Dendritic cell treated with granulocyte-macrophage colony-stimulating factor and Interleukin-4, amounts not matched to agents 40 ng/mL and 50 ng/mL, for 4 days (primary cell): ENCODE measurements at regions not wholly inside any gene's neighbourhood (a gene's known extent, or its start where the extent isn't known, plus 50 kb on each side); places are given as distances from the start of the nearest gene placed in this dataset.

Source experiments
- H3K27ac Mint-ChIP-seq: one replicate; pipeline ENCODE4 v1.8.0; 2022; ENCODE audit warnings: mild to moderate bottlenecking, mixed read lengths
- H3K27me3 Mint-ChIP-seq: one replicate; pipeline ENCODE4 v1.8.0; 2022; ENCODE audit warnings: mild to moderate bottlenecking, mixed read lengths
- H3K36me3 Mint-ChIP-seq: one replicate; pipeline ENCODE4 v1.8.0; 2022; ENCODE audit warnings: low read depth, mixed read lengths
- H3K4me1 Mint-ChIP-seq: one replicate; pipeline ENCODE4 v1.8.0; 2022; ENCODE audit warnings: low read depth, mixed read lengths
- H3K4me3 Mint-ChIP-seq: one replicate; pipeline ENCODE4 v1.8.0; 2022; ENCODE audit warnings: mild to moderate bottlenecking, moderate library complexity, mixed read lengths
- H3K9me3 Mint-ChIP-seq: one replicate; pipeline ENCODE4 v1.8.0; 2022; ENCODE audit warnings: mixed read lengths
- intact Hi-C: fragments of 100-400 bp; cut with micrococcal nuclease; formaldehyde crosslinking; loops from one replicate; pipeline ENCODE4 v1.15.0; 2022

- Mint-ChIP-seq H3K9me3 (peaks cover 18% of the 10 kb centered on the region), H3K27me3 (peaks cover 2% of the 10 kb centered on the region), H3K4me1 (peaks cover 16% of the 10 kb centered on the region), H3K4me3 (no peak overlapping the region), H3K36me3 (no peaks in the 10 kb centered on the region), H3K27ac (no peak overlapping the region)
- intact Hi-C loops: no loop called here
Observed at GRCh38 chr6:18564775-18565174, 177.6 kb downstream of the RNF144B start.

- intact Hi-C loops: no loop called here
- peaks cover 18% of the 10 kb centered on the region for H3K9me3 Mint-ChIP-seq
- H3K4me3 Mint-ChIP-seq: no peak overlapping the region
- peaks cover 2% of the 10 kb centered on the region for H3K27me3 Mint-ChIP-seq
- no peaks in the 10 kb centered on the region for H3K36me3 Mint-ChIP-seq
- H3K27ac Mint-ChIP-seq: no peak overlapping the region
- peaks cover 16% of the 10 kb centered on the region for H3K4me1 Mint-ChIP-seq
Observed at GRCh38 chr6:18565231-18565630, 178.1 kb downstream of the RNF144B start.

- intact Hi-C loops: no loop called here
- Mint-ChIP-seq H3K27me3 (no peaks in the 10 kb centered on the region), H3K4me3 (no peak overlapping the region), H3K4me1 (no peaks in the 10 kb centered on the region), H3K27ac (no peak overlapping the region), H3K36me3 (no peaks in the 10 kb centered on the region), H3K9me3 (peaks cover 18% of the 10 kb centered on the region)
Observed at GRCh38 chr6:18567380-18567779, 180.2 kb downstream of the RNF144B start.

GRCh38 chr6:18577491-18577890 is 190.3 kb downstream of the RNF144B start:
- Mint-ChIP-seq H3K27ac (no peak overlapping the region), H3K9me3 (no peaks in the 10 kb centered on the region), H3K4me1 (peaks cover 12% of the 10 kb centered on the region), H3K36me3 (no peaks in the 10 kb centered on the region), H3K4me3 (no peak overlapping the region), H3K27me3 (no peaks in the 10 kb centered on the region)
- intact Hi-C loops: no loop called here

- no peak overlapping the region for H3K4me3 Mint-ChIP-seq
- intact Hi-C loops: no loop called here
- H3K36me3 Mint-ChIP-seq: no peaks in the 10 kb centered on the region
- H3K9me3 Mint-ChIP-seq: no peaks in the 10 kb centered on the region
- peaks cover 2% of the 10 kb centered on the region for H3K27me3 Mint-ChIP-seq
- H3K27ac Mint-ChIP-seq: no peak overlapping the region
- peaks cover 12% of the 10 kb centered on the region for H3K4me1 Mint-ChIP-seq
Observed at GRCh38 chr6:18579166-18579565, 192.0 kb downstream of the RNF144B start.

- H3K4me3 Mint-ChIP-seq: no peak overlapping the region
- peaks cover 12% of the 10 kb centered on the region for H3K4me1 Mint-ChIP-seq
- H3K27me3 Mint-ChIP-seq: peaks cover 2% of the 10 kb centered on the region
- no peaks in the 10 kb centered on the region for H3K9me3 Mint-ChIP-seq
- intact Hi-C loops: no loop called here
- no peak overlapping the region for H3K27ac Mint-ChIP-seq
- H3K36me3 Mint-ChIP-seq: no peaks in the 10 kb centered on the region
Observed at GRCh38 chr6:18579869-18580268, 192.7 kb downstream of the RNF144B start.

GRCh38 chr6:18584372-18584771 is 197.2 kb downstream of the RNF144B start:
- H3K27me3 Mint-ChIP-seq: peaks cover 2% of the 10 kb centered on the region
- H3K9me3 Mint-ChIP-seq: no peaks in the 10 kb centered on the region
- no peaks in the 10 kb centered on the region for H3K36me3 Mint-ChIP-seq
- H3K4me1 Mint-ChIP-seq: no peaks in the 10 kb centered on the region
- H3K4me3 Mint-ChIP-seq: no peak overlapping the region
- no peak overlapping the region for H3K27ac Mint-ChIP-seq
- intact Hi-C loops: no loop called here

- no peak overlapping the region for H3K4me3 Mint-ChIP-seq
- H3K27ac Mint-ChIP-seq: no peak overlapping the region
- H3K27me3 Mint-ChIP-seq: peaks cover 4% of the 10 kb centered on the region
- no peaks in the 10 kb centered on the region for H3K36me3 Mint-ChIP-seq
- intact Hi-C loops: no loop called here
- no peaks in the 10 kb centered on the region for H3K4me1 Mint-ChIP-seq
- no peaks in the 10 kb centered on the region for H3K9me3 Mint-ChIP-seq
Observed at GRCh38 chr6:18585032-18585573, 198.0 kb downstream of the RNF144B start.

GRCh38 chr6:18586133-18586532 is 199.0 kb downstream of the RNF144B start:
- Mint-ChIP-seq H3K4me3 (no peak overlapping the region), H3K36me3 (no peaks in the 10 kb centered on the region), H3K9me3 (no peaks in the 10 kb centered on the region), H3K4me1 (no peaks in the 10 kb centered on the region), H3K27ac (no peak overlapping the region), H3K27me3 (peaks cover 4% of the 10 kb centered on the region)
- intact Hi-C loops: no loop called here

- no peaks in the 10 kb centered on the region for H3K36me3 Mint-ChIP-seq
- intact Hi-C loops: loop anchor here (5.0 kb wide), 2 partner anchors 1256 to 1461 kb away; no protein-coding TSS in a partner anchor
- H3K4me3 Mint-ChIP-seq: no peak overlapping the region
- H3K27me3 Mint-ChIP-seq: no peaks in the 10 kb centered on the region
- peaks cover 5% of the 10 kb centered on the region for H3K4me1 Mint-ChIP-seq
- H3K9me3 Mint-ChIP-seq: no peaks in the 10 kb centered on the region
- no peak overlapping the region for H3K27ac Mint-ChIP-seq
Observed at GRCh38 chr6:18595774-18596530, 208.8 kb downstream of the RNF144B start.

- no peaks in the 10 kb centered on the region for H3K36me3 Mint-ChIP-seq
- H3K4me3 Mint-ChIP-seq: no peak overlapping the region
- H3K27ac Mint-ChIP-seq: no peak overlapping the region
- peaks cover 1% of the 10 kb centered on the region for H3K27me3 Mint-ChIP-seq
- H3K4me1 Mint-ChIP-seq: peaks cover 5% of the 10 kb centered on the region
- no peaks in the 10 kb centered on the region for H3K9me3 Mint-ChIP-seq
- intact Hi-C loops: loop anchor here (5.0 kb wide), 2 partner anchors 1256 to 1461 kb away; no protein-coding TSS in a partner anchor
Observed at GRCh38 chr6:18596531-18596835, 209.3 kb downstream of the RNF144B start.

GRCh38 chr6:18598551-18599264 is 211.6 kb downstream of the RNF144B start:
- Mint-ChIP-seq H3K9me3 (no peaks in the 10 kb centered on the region), H3K27me3 (peaks cover 3% of the 10 kb centered on the region), H3K27ac (no peak overlapping the region), H3K4me1 (peaks cover 5% of the 10 kb centered on the region), H3K4me3 (no peak overlapping the region), H3K36me3 (no peaks in the 10 kb centered on the region)
- intact Hi-C loops: loop anchor here (5.0 kb wide), 2 partner anchors 1254 to 1459 kb away; no protein-coding TSS in a partner anchor

GRCh38 chr6:18600255-18600654 is 213.1 kb downstream of the RNF144B start:
- Mint-ChIP-seq H3K4me3 (no peak overlapping the region), H3K27me3 (peaks cover 7% of the 10 kb centered on the region), H3K9me3 (no peaks in the 10 kb centered on the region), H3K4me1 (peaks cover 5% of the 10 kb centered on the region), H3K27ac (no peak overlapping the region), H3K36me3 (no peaks in the 10 kb centered on the region)
- intact Hi-C loops: no loop called here

GRCh38 chr6:18601516-18602020 is 214.4 kb downstream of the RNF144B start:
- H3K4me1 Mint-ChIP-seq: peaks cover under 1% of the 10 kb centered on the region
- H3K27ac Mint-ChIP-seq: no peak overlapping the region
- no peaks in the 10 kb centered on the region for H3K9me3 Mint-ChIP-seq
- H3K4me3 Mint-ChIP-seq: no peak overlapping the region
- peaks cover 7% of the 10 kb centered on the region for H3K27me3 Mint-ChIP-seq
- no peaks in the 10 kb centered on the region for H3K36me3 Mint-ChIP-seq
- intact Hi-C loops: no loop called here
